OCI-LY7 (cell line): ENCODE measurements at regions not wholly inside any gene's neighbourhood (a gene's known extent, or its start where the extent isn't known, plus 50 kb on each side); places are given as distances from the start of the nearest gene placed in this dataset.

ENCODE experiments used
- BruUV-seq: library from RNA; stranded (reverse); fragments of 400-500 nt; replicated peaks from 2 replicates; lab custom pipeline; 2021; lab: Mats Ljungman, UMichigan
- CTCF ChIA-PET: fragments of 300-600 bp; sonication (Branson Sonifier 250); formaldehyde crosslinking; loops from one replicate; lab custom pipeline; 2022; ENCODE audit warnings: antibody characterized with exemption; ENCODE audit not compliant: unreplicated experiment; lab: Charles Lee
- POLR2A ChIA-PET: fragments of 300-600 bp; sonication (Branson Sonifier 250); formaldehyde crosslinking; loops from one replicate; lab custom pipeline; 2022; ENCODE audit warnings: antibody characterized with exemption; lab: Charles Lee
- DNase-seq: peaks from one replicate; pipeline ENCODE4 v3.0.0-alpha.2; 2015; ENCODE audit warnings: low spot score
- H2AFZ ChIP-seq: fragments of 200-600 bp; sonication (generic), shearing (Covaris generic); 2 replicates; pipeline ENCODE4 v1.6.1; 2014; ENCODE audit warnings: mild to moderate bottlenecking, antibody characterized with exemption, low read length, moderate library complexity
- H3K27ac ChIP-seq: fragments of 200-600 bp; sonication (generic); 2 replicates; pipeline ENCODE4 v1.5.1; 2014; ENCODE audit warnings: mixed run types, low read depth, mild to moderate bottlenecking, moderate library complexity, low read length, inconsistent platforms; ENCODE audit not compliant: poor library complexity, severe bottlenecking
- H3K36me3 ChIP-seq: fragments of 200-600 bp; sonication (generic); 2 replicates; pipeline ENCODE4 v1.6.1; 2014; ENCODE audit warnings: mild to moderate bottlenecking, antibody characterized with exemption, low read length, moderate library complexity, mixed read lengths; ENCODE audit not compliant: insufficient read depth
- H3K4me1 ChIP-seq: fragments of 200-600 bp; sonication (generic); 2 replicates; pipeline ENCODE4 v1.5.1; 2014; ENCODE audit warnings: mild to moderate bottlenecking, low read length; ENCODE audit not compliant: insufficient read depth, poor library complexity, severe bottlenecking
- H3K4me2 ChIP-seq: fragments of 200-600 bp; sonication (generic); 2 replicates; pipeline ENCODE4 v1.6.1; 2014; ENCODE audit warnings: mild to moderate bottlenecking, low read length
- H3K4me3 ChIP-seq: fragments of 200-600 bp; sonication (generic); 2 replicates; pipeline ENCODE4 v1.5.1; 2014; ENCODE audit warnings: mild to moderate bottlenecking, low read depth, low read length; ENCODE audit not compliant: poor library complexity, severe bottlenecking
- H3K79me2 ChIP-seq: fragments of 200-600 bp; sonication (generic); 2 replicates; pipeline ENCODE4 v1.6.1; 2016; ENCODE audit warnings: low read depth, mild to moderate bottlenecking, low read length, moderate library complexity, mixed read lengths; ENCODE audit not compliant: insufficient read depth
- H3K9me2 ChIP-seq: fragments of 200-600 bp; sonication (generic); 2 replicates; pipeline ENCODE4 v1.6.1; 2016; ENCODE audit warnings: mild to moderate bottlenecking, low read length, mixed read lengths; ENCODE audit not compliant: insufficient read depth
- H3K9me3 ChIP-seq: fragments of 200-600 bp; sonication (generic); 2 replicates; pipeline ENCODE4 v1.6.1; 2014; ENCODE audit warnings: mild to moderate bottlenecking, mixed run types, low read length, mixed read lengths
- H4K20me1 ChIP-seq: fragments of 200-600 bp; sonication (generic); 2 replicates; pipeline ENCODE4 v1.6.1; 2014; ENCODE audit warnings: mild to moderate bottlenecking, antibody characterized with exemption, low read length, moderate library complexity, mixed read lengths; ENCODE audit not compliant: insufficient read depth
- CTCF ChIP-seq: fragments of 200-600 bp; sonication (generic); conservative IDR thresholded peaks from 2 replicates; pipeline ENCODE4 v1.5.1; 2014; ENCODE audit warnings: mild to moderate bottlenecking, antibody characterized with exemption, low read length, moderate library complexity, mixed read lengths
- EZH2phosphoT487 ChIP-seq: fragments of 200-600 bp; sonication (generic); IDR thresholded peaks from 2 replicates; pipeline ENCODE4 v1.6.1; 2018; ENCODE audit warnings: low read depth, borderline replicate concordance, mild to moderate bottlenecking, mixed run types, antibody characterized with exemption, low read length, moderate library complexity, mixed read lengths
- intact Hi-C: fragments of 100-400 bp; cut with micrococcal nuclease; formaldehyde crosslinking; loops from one replicate; pipeline ENCODE4 v1.10.0; 2022; ENCODE audit not compliant: unreplicated experiment

DNA sequence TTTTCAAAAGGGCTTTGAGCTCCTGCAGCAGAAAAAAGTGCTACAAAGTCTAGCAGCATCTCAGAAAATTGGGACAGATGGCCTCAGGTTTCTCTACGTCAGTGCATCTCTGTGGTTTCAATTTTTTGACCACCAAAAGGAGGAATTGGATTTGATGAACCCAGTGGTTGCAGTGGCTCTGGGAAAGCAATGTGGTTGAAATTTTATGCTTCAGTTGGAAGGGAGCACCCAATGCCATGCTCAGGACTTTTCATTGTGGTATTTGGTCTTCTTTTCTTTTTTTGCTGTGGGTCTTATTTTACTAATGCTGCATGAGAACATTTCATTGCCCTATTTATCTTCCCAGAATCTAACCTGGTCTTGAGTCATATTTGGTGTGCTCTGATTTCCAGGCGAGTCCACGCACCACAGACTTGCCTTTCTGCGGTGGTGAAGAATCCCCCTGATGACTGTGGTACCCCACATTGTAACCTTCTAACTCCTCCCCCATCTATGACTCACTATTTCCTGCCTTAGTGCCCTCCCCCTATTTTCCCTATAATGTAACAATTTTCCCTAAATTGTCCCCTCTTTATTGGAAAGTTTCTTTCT lies 56.7 kb downstream of the S1PR1 start:
- CTCF ChIA-PET, result no interaction called here
- Histone ChIP-seq H3K9me3 (no peaks in the 10 kb centered on the region), H3K36me3 (no peaks in the 10 kb centered on the region), H3K4me3 (no peak overlapping the region), H4K20me1 (no peaks in the 10 kb centered on the region), H3K27ac (no peak overlapping the region), H3K9me2 (no peaks in the 10 kb centered on the region), H3K4me1 (peaks cover 11% of the 10 kb centered on the region), H2AFZ (no peak overlapping the region), H3K79me2 (no peaks in the 10 kb centered on the region), H3K4me2 (no peak overlapping the region)
- DNase-seq, result no peak
- POLR2A ChIA-PET, result interaction anchor here (1.0 to 1.8 kb wide), 2 partner anchors 16 to 17 kb away, joined by 3 read pairs; no protein-coding TSS in a partner anchor
- no TSS peak for BruUV-seq
- no peak for TF ChIP-seq CTCF
- no peak for TF ChIP-seq EZH2phosphoT487
- intact Hi-C loops, result no loop called here

DNA sequence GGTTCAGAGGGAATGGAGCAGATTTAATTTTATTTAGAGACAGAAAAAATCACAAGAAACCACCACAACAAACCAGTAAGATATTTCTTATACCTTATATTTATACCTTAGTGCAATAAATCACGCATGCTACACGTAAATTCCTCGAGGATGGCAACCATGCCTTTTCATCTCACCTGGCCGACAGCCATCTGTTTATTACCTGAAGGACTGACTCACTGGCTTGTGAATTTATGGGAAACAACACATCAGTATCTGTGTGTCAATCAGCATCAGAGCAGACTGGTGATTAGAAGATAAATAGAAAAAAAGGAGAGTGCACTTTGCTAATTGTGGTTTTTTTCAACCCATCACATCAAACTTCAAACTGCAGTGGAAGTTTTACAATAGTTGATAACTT lies 58.4 kb downstream of the S1PR1 start:
- no peak for TF ChIP-seq CTCF
- no peak for TF ChIP-seq EZH2phosphoT487
- H3K4me2 ChIP-seq, result no peak overlapping the region
- intact Hi-C loops, result no loop called here
- no peaks in the 10 kb centered on the region for H4K20me1 ChIP-seq
- H3K9me2 ChIP-seq, result no peaks in the 10 kb centered on the region
- ChIA-PET POLR2A (interaction anchor here (0.6 kb wide), 2 partner anchors 34 to 771 kb away, joined by 3 to 4 read pairs; no protein-coding TSS in a partner anchor), CTCF (no interaction called here)
- no peak overlapping the region for H3K27ac ChIP-seq
- H3K4me1 ChIP-seq, result peaks cover 11% of the 10 kb centered on the region
- H2AFZ ChIP-seq, result no peak overlapping the region
- no peak overlapping the region for H3K4me3 ChIP-seq
- no peaks in the 10 kb centered on the region for H3K9me3 ChIP-seq
- BruUV-seq, result no TSS peak
- H3K36me3 ChIP-seq, result no peaks in the 10 kb centered on the region
- no peak for DNase-seq
- H3K79me2 ChIP-seq, result no peaks in the 10 kb centered on the region

GRCh38 chr1:101298663-101299062 lies 61.8 kb downstream of the S1PR1 start:
- no peak overlapping the region for H3K4me2 ChIP-seq
- no peaks in the 10 kb centered on the region for H3K4me1 ChIP-seq
- intact Hi-C loops, result no loop called here
- H3K4me3 ChIP-seq, result no peak overlapping the region
- no peaks in the 10 kb centered on the region for H4K20me1 ChIP-seq
- DNase-seq, result no peak
- TF ChIP-seq CTCF (no peak), EZH2phosphoT487 (no peak)
- H3K9me2 ChIP-seq, result no peaks in the 10 kb centered on the region
- ChIA-PET POLR2A (no interaction called here), CTCF (no interaction called here)
- BruUV-seq, result no TSS peak
- no peak overlapping the region for H3K27ac ChIP-seq
- H3K9me3 ChIP-seq, result no peaks in the 10 kb centered on the region
- no peaks in the 10 kb centered on the region for H3K79me2 ChIP-seq
- H3K36me3 ChIP-seq, result no peaks in the 10 kb centered on the region
- no peak overlapping the region for H2AFZ ChIP-seq
